T-helper 1 cell treated with Interleukin-12 subunit alpha and Interleukin-12 subunit beta and Interleukin-4 antibody, amounts not matched to agents 30 ng/mL and 1 ng/mL, for 36 hours (primary cell): ENCODE measurements at regions not wholly inside any gene's neighbourhood (a gene's known extent, or its start where the extent isn't known, plus 50 kb on each side); places are given as distances from the start of the nearest gene placed in this dataset.

ENCODE experiments used
- intact Hi-C: fragments of 100-400 bp; cut with micrococcal nuclease; formaldehyde crosslinking; loops from one replicate; pipeline ENCODE4 v1.15.1; 2024

- intact Hi-C loops = no loop called here
Measured at GRCh38 chr16:64174327-64174726, 947.5 kb downstream of the CDH11 start.

DNA sequence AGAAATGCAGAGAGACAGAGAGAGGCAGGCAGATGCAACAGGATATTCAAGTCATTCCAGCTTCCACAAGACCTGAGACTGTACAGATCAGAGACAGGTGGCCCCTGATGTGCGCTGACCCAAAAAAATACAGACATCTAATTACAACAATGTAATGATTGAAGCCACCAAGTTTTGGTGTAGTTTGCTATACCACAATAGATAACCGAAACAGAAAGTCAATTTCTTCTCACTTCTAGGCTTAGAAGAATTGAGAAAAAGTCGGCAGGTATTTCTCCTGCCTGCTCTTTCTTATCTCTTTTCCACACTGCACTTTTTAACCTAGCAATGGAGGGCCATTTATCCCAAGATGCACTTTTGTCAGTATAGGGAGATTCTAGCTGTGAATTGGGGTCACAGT is 949.2 kb downstream of the CDH11 start:
- intact Hi-C loops = no loop called here

GRCh38 chr16:64172226-64172625 is 949.6 kb downstream of the CDH11 start:
- intact Hi-C loops = no loop called here

GRCh38 chr16:64171632-64172031 is 950.2 kb downstream of the CDH11 start:
- intact Hi-C loops = no loop called here

DNA sequence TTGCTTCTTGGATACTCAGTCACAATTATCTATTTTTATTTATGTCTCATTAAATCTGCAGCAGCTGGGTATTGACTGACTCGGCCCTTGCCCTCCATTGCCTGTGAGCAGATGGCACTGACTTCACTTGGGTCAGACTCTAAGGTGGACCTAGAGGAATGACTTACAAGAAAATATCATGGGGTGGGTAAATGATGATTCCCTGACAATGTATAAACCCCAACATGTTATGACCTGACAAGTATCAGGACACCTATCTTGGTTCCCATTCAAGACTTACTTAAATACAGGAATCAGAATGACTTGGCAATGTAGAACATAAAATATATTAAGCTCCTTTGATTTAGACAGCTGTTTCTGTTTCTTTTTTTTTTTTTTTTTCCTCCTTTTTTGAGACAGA is 953.5 kb downstream of the CDH11 start:
- intact Hi-C loops = no loop called here

DNA sequence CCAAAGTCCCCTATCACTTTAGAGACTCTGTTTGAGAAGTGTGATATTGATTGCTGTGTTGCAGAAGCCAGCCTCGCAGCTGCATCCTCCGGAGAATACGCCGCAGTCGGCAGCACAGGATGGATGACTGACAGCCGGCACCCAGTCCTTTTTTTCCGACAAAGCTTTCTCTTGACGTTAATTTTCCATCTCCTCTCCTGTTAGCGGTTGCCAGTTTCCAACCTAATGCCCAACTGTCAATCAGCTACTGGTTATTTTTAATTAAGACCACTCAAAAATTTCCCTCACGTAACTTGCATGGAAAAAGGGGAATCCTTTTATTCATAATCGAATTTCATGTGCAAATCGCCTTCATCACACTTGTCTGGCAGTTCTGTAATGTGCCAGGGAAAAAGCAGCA is 953.9 kb downstream of the CDH11 start:
- intact Hi-C loops = no loop called here

GRCh38 chr16:64165368-64165767 is 956.5 kb downstream of the CDH11 start:
- intact Hi-C loops = no loop called here

- intact Hi-C loops = no loop called here
Measured at GRCh38 chr16:64162613-64163375, 959.1 kb downstream of the CDH11 start.

DNA sequence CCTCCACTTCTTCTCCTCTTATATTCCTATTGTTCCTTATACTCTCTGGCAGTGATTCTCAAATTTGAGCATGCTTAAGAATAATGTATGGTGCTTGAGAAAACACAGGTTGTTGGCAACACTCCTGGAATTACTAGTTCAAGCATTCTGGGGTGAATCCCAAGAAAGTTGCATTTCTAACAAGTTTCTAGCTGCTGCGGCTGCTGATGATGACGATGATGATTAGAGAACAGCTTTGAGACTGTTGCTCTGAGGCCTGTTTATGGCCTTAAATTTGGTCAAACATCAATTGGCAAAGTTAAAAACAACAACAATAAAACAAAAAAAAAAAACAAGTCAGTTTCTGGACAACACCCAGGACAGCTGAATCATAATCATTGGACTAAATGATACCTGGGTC is 961.9 kb downstream of the CDH11 start:
- intact Hi-C loops = no loop called here

- intact Hi-C loops = no loop called here
Measured at GRCh38 chr16:64158941-64159588, 962.8 kb downstream of the CDH11 start.

DNA sequence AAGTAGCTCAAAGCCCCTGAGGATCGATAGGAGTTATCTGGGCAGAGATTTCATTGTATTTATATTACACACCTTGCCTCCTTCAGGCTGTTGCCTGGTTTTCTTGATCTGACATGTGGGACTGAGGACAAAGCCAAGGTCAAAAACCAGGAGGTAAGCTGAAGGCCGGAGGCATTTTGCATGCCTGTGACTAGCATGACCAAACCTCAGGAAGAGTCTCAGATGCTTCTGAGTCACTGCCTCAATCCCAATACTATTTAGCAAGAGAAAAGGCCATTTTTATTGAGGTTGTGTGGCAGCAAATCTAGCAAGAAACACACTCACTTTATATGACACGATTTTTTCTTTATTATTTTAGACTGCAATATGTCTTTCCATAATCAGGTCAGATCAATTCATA is 968.1 kb downstream of the CDH11 start:
- intact Hi-C loops = no loop called here

GRCh38 chr16:64151990-64152767 is 969.7 kb downstream of the CDH11 start:
- intact Hi-C loops = no loop called here

- intact Hi-C loops = no loop called here
Measured at GRCh38 chr16:64150193-64150592, 971.7 kb downstream of the CDH11 start.

DNA sequence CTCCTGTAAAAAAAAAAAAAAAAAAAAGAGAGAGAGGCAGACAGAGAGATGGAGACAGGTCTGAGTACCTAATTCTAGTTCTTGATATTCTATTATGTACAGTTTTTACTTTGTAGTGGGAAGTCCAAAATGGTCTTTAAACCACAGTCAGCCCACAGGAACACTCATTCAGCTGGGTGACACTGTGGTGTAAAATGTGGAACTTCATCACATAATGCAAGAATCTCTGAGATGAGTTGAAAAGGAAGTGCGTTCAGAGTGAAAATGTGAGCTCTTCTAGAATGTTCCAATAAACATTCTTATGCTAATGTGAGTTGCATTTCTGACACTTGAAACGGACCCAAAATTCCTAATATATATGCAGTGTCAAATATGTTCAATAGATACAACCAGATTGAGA is 972.1 kb downstream of the CDH11 start:
- intact Hi-C loops = no loop called here

DNA sequence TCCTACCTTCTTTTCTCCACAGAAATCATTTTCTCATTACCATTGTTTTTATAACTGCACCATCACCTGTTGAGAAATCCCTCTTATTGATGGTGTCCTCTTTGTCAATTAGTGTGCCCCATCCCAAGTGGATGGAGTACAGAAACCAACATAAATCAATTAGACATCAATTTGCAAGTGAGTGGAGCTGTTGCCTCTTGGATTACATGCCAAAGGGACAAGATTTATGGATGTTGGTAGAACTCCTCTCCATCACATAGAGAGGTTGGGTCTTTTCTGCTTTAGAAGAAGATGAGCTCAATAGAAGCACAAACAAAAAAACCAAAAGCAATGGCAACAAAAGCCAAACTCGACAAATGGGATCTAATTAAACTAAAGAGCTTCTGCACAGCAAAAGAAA is 973.5 kb downstream of the CDH11 start:
- intact Hi-C loops = no loop called here

DNA sequence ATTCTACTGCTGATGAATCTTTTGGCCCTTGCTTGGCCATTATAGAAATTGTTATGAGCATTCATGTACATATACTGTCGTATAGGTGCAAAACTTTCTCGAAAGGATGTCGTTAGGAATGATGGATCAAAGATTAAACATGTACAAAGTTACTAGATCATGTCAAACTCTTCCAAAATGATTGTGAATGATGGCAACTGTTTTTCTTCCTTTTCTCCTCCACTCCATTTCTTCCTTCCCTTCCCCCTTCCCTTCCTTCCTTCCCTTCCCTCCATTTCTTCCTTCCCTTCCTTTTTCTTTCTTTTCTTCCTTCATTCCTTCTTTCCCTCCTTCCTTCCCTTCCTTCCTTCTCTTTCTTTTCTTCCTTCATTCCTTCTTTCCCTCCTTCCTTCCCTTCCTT is 973.9 kb downstream of the CDH11 start:
- intact Hi-C loops = no loop called here

GRCh38 chr16:64144617-64145016 is 977.2 kb downstream of the CDH11 start:
- intact Hi-C loops = no loop called here

DNA sequence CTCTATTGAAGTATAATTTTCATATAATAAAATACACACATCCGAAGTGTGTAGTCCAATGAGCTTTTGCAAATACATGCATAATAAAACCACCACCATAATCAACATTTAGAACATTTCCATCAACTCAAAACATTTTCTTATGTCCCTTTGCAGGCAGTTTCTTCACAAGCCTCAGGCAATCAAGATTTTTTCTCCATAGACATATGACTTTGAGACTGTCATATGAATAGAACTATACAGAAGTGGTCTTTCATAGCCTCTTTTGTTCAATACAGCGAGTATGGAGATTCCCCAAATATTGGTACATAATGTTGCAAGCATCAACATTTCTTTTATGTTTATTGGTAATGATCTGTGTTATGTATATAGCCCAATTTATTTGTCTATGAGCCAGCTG is 983.2 kb downstream of the CDH11 start:
- intact Hi-C loops = loop anchor here (10.0 kb wide), 1 partner anchor 74 kb away; no protein-coding TSS in a partner anchor

- intact Hi-C loops = loop anchor here (10.0 kb wide), 1 partner anchor 73 kb away; no protein-coding TSS in a partner anchor
Measured at GRCh38 chr16:64138006-64138405, 983.9 kb downstream of the CDH11 start.

- intact Hi-C loops = loop anchor here (10.0 kb wide), 1 partner anchor 72 kb away; no protein-coding TSS in a partner anchor
Measured at GRCh38 chr16:64136743-64137142, 985.1 kb downstream of the CDH11 start.

DNA sequence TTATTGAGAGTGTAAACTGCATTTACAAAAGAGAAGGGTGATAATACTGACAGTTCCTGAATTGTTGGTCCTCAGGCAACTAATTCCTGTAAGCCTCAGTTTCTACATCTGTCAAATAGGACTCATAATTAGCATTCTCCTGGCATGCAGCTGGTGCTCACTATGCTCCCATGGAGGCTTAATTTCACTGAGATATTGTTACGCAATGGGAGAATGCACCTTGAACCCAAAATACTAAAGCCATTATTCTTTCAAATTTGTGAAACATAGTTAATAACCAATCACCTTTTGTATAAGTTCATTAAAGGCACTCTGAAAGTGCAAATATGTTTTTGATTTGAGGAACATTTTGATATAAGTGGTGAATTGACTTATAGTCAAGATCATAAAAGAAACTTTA is 985.5 kb downstream of the CDH11 start:
- intact Hi-C loops = loop anchor here (10.0 kb wide), 1 partner anchor 72 kb away; no protein-coding TSS in a partner anchor

- intact Hi-C loops = loop anchor here (10.0 kb wide), 1 partner anchor 69 kb away; no protein-coding TSS in a partner anchor
Measured at GRCh38 chr16:64133366-64133765, 988.5 kb downstream of the CDH11 start.
